ENCODE measurements at regions not wholly inside any gene's neighbourhood (a gene's known extent, or its start where the extent isn't known, plus 50 kb on each side); places are given as distances from the start of the nearest gene placed in this dataset.

GRCh38 chr21:31566611-31567010 is 92.9 kb upstream of the SOD1 start:
- TF ChIP-seq CTCF (IDR thresholded peaks at IDR 0.05; ENCODE audit: low read depth, low read length, poor library complexity, severe bottlenecking) (no peak), EZH2phosphoT487 (IDR thresholded peaks at IDR 0.05; ENCODE audit: borderline replicate concordance, low read length) (no peak)
